ENCODE measurements at regions not wholly inside any gene's neighbourhood (a gene's known extent, or its start where the extent isn't known, plus 50 kb on each side); places are given as distances from the start of the nearest gene placed in this dataset.

- WGBS (ENCODE audit: insufficient coverage): no CpG with 5 or more reads among the region's 4 CpGs
- DNase-seq: no peak
- ChIA-PET POLR2A (no interaction called here), CTCF (no interaction called here)
- no peaks in the 10 kb centered on the region for H3K36me3 ChIP-seq (replicated peaks in 1 of 2; ENCODE audit: control extremely low read depth in 1 of 2, control insufficient read depth in 1 of 2, extremely low read depth in 1 of 2, insufficient read depth in 2 of 2, low read length in 1 of 2)
- TF ChIP-seq EZH2 (IDR thresholded peaks at IDR 0.05; ENCODE audit: borderline replicate concordance, insufficient read depth, low read depth, low read length, poor library complexity, severe bottlenecking) (no peak), CTCF (IDR thresholded peaks at IDR 0.05) (no peak)
- peaks cover 0 to 16% (median 7%) of the 10 kb centered on the region in 3 donors for H3K9me3 ChIP-seq (ENCODE audit: control extremely low read depth in 1 of 3, control insufficient read depth in 2 of 3, insufficient read depth in 1 of 3, low read length in 2 of 3)
- Mint-ChIP-seq H3K27me3 (no peaks in the 10 kb centered on the region), H3K9me3 (ENCODE audit: insufficient read depth) (peaks cover 5% of the 10 kb centered on the region), H3K27ac (no peak overlapping the region), H3K4me1 (no peaks in the 10 kb centered on the region), H3K4me3 (no peak overlapping the region)
- H3K9ac ChIP-seq (ENCODE audit: low read length): no peak overlapping the region
- no peak overlapping the region for H3K4me2 ChIP-seq (replicated peaks; ENCODE audit: low read depth, low read length, poor library complexity, severe bottlenecking)
- H3K27ac ChIP-seq (ENCODE audit: low read length in 2 of 2): no peak overlapping the region
- H3K4me3 ChIP-seq (ENCODE audit: control extremely low read depth in 1 of 5, extremely low read depth in 1 of 5, insufficient read depth in 1 of 5, low read depth in 2 of 5, low read length in 4 of 5): no peak overlapping the region
- no peaks in the 10 kb centered on the region for H3K79me2 ChIP-seq (ENCODE audit: control insufficient read depth, insufficient read depth, low read length)
- ATAC-seq (ENCODE audit: low read depth): no peak
- H3K4me1 ChIP-seq (ENCODE audit: control insufficient read depth in 2 of 2, insufficient read depth in 2 of 2, low read length in 2 of 2): no peaks in the 10 kb centered on the region
- intact Hi-C loops (cut with micrococcal nuclease): no loop called here
- no peak overlapping the region for H2AFZ ChIP-seq (ENCODE audit: insufficient read depth, low read depth, low read length, poor library complexity, severe bottlenecking)
- H4K20me1 ChIP-seq (ENCODE audit: control insufficient read depth, insufficient read depth, low read length, poor library complexity, severe bottlenecking): no peaks in the 10 kb centered on the region
- H3K27me3 ChIP-seq (replicated peaks in 1 of 4; ENCODE audit: control extremely low read depth in 1 of 4, control insufficient read depth in 3 of 4, insufficient read depth in 4 of 4, low read length in 3 of 4): no peaks in the 10 kb centered on the region
Measured at GRCh38 chr10:65032867-65033769, 1511.9 kb downstream of the REEP3 start.

GRCh38 chr10:65033957-65034356, 1512.8 kb downstream of the REEP3 start:
- 72% methylated on average over 4 of the region's 4 CpGs for WGBS (ENCODE audit: insufficient coverage)
- DNase-seq (no peak), ATAC-seq (ENCODE audit: low read depth) (no peak)
- no peak for TF ChIP-seq CTCF (IDR thresholded peaks at IDR 0.05)
- no peak for TF ChIP-seq EZH2 (IDR thresholded peaks at IDR 0.05; ENCODE audit: borderline replicate concordance, insufficient read depth, low read depth, low read length, poor library complexity, severe bottlenecking)
- no peak overlapping the region for H3K4me3 ChIP-seq (ENCODE audit: control extremely low read depth in 1 of 5, extremely low read depth in 1 of 5, insufficient read depth in 1 of 5, low read depth in 2 of 5, low read length in 4 of 5)
- Mint-ChIP-seq H3K27ac (no peak overlapping the region), H3K4me3 (no peak overlapping the region), H3K4me1 (no peaks in the 10 kb centered on the region), H3K9me3 (ENCODE audit: insufficient read depth) (peaks cover 2% of the 10 kb centered on the region), H3K27me3 (no peaks in the 10 kb centered on the region)
- H4K20me1 ChIP-seq (ENCODE audit: control insufficient read depth, insufficient read depth, low read length, poor library complexity, severe bottlenecking): no peaks in the 10 kb centered on the region
- ChIA-PET CTCF (no interaction called here), POLR2A (no interaction called here)
- H3K9me3 ChIP-seq (ENCODE audit: control extremely low read depth in 1 of 3, control insufficient read depth in 2 of 3, insufficient read depth in 1 of 3, low read length in 2 of 3): peaks cover 0 to 16% (median 7%) of the 10 kb centered on the region in 3 donors
- no peaks in the 10 kb centered on the region for H3K4me1 ChIP-seq (ENCODE audit: control insufficient read depth in 2 of 2, insufficient read depth in 2 of 2, low read length in 2 of 2)
- H2AFZ ChIP-seq (ENCODE audit: insufficient read depth, low read depth, low read length, poor library complexity, severe bottlenecking): no peak overlapping the region
- H3K27ac ChIP-seq (ENCODE audit: low read length in 2 of 2): no peak overlapping the region
- intact Hi-C loops (cut with micrococcal nuclease): no loop called here
- no peak overlapping the region for H3K9ac ChIP-seq (ENCODE audit: low read length)
- no peak overlapping the region for H3K4me2 ChIP-seq (replicated peaks; ENCODE audit: low read depth, low read length, poor library complexity, severe bottlenecking)
- no peaks in the 10 kb centered on the region for H3K27me3 ChIP-seq (replicated peaks in 1 of 4; ENCODE audit: control extremely low read depth in 1 of 4, control insufficient read depth in 3 of 4, insufficient read depth in 4 of 4, low read length in 3 of 4)
- H3K36me3 ChIP-seq (replicated peaks in 1 of 2; ENCODE audit: control extremely low read depth in 1 of 2, control insufficient read depth in 1 of 2, extremely low read depth in 1 of 2, insufficient read depth in 2 of 2, low read length in 1 of 2): no peaks in the 10 kb centered on the region
- H3K79me2 ChIP-seq (ENCODE audit: control insufficient read depth, insufficient read depth, low read length): no peaks in the 10 kb centered on the region

Measured in B cell (primary cell).